Activated CD4-positive, alpha-beta T cell treated with anti-CD3 and anti-CD28 coated beads, Interleukin-2, amount 50 U/mL, for 1 hour (primary cell): ENCODE measurements at regions not wholly inside any gene's neighbourhood (a gene's known extent, or its start where the extent isn't known, plus 50 kb on each side); places are given as distances from the start of the nearest gene placed in this dataset.

Source experiments
- DNase-seq: peaks from one replicate; pipeline ENCODE4 v3.0.0-alpha.2; 2020

- DNase-seq = no peak
Observed at GRCh38 chr12:91608542-91608941, 425.9 kb upstream of the DCN start.

DNA sequence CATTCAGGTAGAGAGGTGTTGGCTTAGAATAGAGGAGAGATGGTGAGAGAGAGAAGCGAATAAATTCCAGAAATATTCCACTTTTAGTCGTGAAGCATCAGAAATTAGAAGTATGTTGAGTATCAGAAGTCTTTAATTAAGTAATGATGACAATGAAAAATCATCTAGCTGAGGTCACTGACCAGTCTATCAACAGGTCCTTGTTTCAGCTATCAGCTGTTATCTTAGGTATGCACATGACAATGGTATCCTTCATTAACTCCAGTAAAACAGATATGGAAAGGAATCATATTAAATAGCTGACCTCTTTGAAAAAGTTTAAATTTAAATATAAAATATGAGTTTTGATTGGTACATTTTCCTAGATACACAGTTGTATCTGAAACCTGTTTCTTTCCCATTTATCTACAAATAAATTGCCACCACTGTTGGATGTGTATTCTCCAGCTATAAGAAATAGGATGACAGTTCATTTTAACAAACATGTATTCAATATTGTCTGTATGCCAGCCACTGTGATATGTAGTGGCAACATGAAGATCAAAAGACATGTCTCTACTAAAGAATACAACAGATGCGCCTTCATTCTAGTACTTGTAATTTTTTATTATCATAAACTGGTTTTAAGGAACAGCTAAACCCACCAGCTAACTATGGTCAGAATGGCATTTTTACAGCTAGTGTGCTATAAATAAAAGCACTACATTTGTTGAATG, 424.2 kb upstream of the DCN start:
- DNase-seq = no peak

DNA sequence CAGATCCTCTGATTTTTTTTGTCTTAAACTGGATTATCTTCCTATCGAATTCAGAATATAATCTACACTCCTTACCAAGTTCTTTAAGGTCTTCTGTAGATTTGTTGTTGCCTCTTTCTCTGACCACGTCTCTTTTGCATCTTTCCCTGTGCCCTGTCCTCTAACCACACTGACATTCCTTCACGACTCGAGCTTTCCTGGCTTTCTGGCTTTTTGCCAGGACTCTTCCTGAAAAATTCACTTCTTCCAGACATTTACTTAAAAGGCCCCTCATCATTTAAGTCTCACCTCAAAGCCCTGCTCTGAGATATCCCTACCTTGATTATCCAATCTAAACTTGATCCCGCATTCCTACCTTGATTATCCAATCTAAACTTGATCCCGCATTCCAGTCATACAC, 422.3 kb upstream of the DCN start:
- DNase-seq = no peak

- DNase-seq = no peak
Observed at GRCh38 chr12:91603060-91603459, 420.4 kb upstream of the DCN start.

DNA sequence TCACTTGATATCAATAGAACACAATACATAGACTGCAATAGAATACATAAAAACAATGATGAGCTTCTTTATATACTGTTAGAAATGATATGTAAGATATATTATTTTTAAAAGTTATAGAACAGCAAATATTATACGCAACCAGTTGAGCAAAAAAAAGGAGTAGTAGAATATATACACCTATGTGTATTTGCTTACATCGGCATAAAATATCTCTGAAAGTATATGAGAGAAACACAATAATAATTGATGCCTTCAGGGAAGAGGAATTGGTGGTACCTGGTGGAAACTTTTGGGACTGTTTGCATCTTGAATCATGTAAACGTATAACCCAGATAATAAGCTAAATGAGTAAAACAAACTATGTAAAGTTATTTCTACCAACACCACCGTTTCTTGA, 418.4 kb upstream of the DCN start:
- DNase-seq = no peak

DNA sequence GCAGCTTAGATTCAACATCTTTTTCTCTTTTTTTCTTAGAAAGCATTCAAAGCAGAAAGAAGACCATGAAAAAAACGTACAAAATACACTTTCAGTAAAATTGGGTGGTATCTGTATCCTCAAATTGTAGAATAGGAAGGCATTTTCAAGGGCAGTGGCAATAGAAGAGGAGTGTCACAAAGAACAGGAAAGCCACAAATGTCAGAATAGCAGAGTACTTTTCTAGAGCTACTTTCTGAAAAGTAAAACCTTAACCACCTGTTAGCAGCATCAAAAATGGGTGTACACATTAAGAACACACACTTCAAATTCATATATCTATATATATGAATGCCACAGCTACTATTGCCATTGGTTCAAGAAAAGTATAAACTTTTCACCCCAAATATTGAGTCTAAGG, 412.1 kb upstream of the DCN start:
- DNase-seq = no peak

- no peak for DNase-seq
Observed at GRCh38 chr12:91591639-91591987, 409.0 kb upstream of the DCN start.

- DNase-seq = no peak
Observed at GRCh38 chr12:91590966-91591638, 408.5 kb upstream of the DCN start.

- DNase-seq = no peak
Observed at GRCh38 chr12:91588874-91589454, 406.3 kb upstream of the DCN start.

- DNase-seq = no peak
Observed at GRCh38 chr12:91586015-91586414, 403.4 kb upstream of the DCN start.

DNA sequence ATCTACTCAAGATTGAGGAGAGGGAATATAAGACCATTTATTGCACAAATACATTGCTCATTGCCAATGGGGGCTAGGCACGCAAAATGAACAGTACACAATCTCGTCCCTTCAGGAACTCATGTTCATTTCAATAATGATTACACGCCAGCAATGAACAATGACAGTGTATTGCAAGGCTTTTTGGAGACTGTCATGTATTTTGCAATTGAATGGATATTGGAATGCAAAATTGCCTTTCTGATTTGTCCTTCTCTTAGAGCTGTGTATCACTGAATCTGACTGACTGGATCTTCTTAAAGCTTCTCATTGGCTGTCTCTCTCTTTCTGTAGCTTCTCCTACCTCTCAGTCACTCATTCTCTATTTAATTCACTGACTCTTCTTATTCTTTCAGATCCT, 400.2 kb upstream of the DCN start:
- DNase-seq = no peak

- DNase-seq = no peak
Observed at GRCh38 chr12:91579516-91580263, 397.1 kb upstream of the DCN start.

- no peak for DNase-seq
Observed at GRCh38 chr12:91577586-91578539, 395.2 kb upstream of the DCN start.

- DNase-seq = no peak
Observed at GRCh38 chr12:91576432-91576831, 393.8 kb upstream of the DCN start.

- no peak for DNase-seq
Observed at GRCh38 chr12:91575630-91576029, 393.0 kb upstream of the DCN start.

GRCh38 chr12:91574975-91575374, 392.4 kb upstream of the DCN start:
- DNase-seq = no peak

- no peak for DNase-seq
Observed at GRCh38 chr12:91574391-91574790, 391.8 kb upstream of the DCN start.

DNA sequence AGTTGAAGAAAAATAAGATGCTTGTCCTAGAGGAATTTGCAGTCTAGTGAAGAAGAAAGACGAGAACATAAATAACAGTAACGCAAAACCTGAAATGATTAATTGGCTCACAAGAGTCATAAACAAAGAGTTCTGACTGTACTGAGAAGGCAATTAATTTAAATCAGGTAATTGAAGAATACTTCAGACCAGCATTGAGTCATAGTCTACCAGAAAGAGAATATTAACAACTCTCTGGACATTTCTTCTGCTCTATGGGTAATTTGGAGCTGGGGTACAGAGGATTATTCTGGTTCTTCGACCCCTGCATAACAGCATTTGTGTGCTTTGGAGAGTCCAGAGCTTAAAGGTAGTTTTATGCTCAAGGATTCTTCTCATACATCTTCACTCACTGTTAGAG, 390.3 kb upstream of the DCN start:
- DNase-seq = no peak

DNA sequence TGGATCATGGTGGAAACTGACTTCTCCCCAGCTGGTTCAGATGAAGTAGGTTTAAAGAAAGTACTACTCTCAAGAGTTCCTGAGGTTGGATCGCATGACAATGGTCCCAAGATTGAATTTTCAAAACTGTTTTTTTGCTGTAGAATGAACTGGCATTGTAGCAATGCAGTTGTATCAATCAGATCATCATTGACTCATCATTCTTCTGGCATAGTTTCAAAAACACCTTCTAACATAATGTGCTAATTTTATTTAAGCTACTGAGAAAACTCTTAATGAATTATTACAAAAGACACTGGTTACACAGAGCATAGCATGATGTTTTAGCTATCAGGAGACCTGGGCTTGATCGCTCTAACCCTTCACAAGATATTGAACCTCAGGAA, 384.5 kb upstream of the DCN start:
- DNase-seq = no peak

DNA sequence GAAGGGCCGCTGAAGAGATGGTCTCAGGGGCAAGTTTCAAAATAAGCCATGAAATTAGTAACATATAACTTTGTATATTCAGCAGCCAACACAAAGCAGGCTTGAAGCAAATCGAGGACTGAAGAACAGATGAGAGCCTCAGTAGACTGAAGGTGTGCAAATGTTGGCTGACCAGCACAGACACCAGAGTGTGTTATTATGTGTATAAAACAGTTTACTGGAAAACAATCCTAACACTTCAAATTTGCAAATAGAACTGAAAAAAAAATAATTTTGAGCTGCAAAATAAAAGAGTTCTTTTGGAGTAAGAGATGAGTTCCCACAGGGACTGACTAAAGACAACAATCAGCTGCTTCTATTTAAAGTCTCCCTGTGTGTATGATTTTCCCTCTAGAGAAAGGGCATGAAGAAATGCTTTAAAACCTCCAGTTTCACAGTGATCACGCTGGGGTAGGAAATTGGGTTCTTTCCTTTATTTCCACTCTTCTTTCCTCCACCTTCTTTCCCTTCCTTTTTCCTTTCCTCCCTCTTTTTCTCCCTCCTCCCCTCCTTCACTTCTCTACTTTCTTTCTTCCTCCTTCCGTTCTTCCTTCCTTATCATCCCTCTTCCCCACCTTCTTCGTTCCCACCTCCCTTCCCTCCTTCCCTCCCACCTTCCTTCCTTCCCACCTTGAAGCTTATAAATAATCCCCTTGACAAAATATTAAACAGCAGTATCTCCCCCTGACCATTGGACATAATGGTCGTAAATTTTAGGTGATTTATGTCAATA, 383.9 kb upstream of the DCN start:
- DNase-seq = no peak

GRCh38 chr12:91565846-91566245, 383.2 kb upstream of the DCN start:
- no peak for DNase-seq

DNA sequence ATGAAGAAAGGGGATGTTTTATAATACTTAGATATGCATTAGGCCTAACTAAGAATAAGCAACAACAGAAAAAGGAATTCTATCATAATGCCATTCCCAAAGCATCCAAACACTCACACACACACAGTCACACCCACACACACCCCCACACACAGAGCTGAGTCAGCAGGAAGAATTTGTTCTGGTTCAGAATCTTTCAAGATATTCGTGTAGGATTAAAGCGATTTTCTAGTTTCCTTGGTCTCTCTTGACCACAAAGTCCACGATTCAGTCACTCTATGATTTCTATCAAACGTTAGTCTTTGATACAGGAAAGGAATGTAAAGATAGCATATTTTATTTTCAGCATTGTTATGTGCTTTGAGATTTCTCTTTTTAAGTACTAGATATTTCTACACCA, 382.6 kb upstream of the DCN start:
- DNase-seq = no peak
